ENCODE measurements at regions not wholly inside any gene's neighbourhood (a gene's known extent, or its start where the extent isn't known, plus 50 kb on each side); places are given as distances from the start of the nearest gene placed in this dataset.

DNA sequence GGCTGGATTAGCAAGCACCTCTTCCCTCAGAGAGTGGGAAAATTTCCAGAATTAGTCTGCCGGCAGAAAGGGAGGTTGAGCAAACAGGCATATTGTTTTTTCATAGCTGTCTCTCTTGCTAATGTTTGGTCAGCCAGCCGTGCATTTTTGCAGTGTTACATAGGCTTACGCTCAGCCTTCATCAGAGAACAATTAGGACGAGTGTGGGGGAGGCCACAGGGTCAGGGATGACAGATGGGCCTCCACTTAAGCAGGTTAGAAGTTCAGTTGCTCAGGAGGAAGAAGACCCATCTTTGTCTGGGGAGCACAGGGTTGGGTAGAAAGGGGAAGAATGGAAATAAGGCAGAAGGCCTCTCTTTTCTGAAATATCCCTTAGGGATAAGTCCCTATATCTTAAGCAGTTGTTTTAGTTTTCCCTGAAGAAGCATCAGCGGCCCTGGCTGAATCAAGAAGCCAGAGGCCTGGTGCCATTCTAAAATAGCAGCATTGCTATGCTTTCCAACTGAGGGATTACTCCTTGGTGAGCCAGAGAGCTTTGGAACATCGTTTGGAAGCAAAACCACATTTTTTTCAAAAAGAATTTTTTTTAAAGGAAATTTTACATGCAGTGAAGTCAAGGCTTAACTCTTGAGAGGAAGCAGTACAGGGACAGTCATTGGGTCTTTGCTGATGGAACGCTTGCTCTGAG, 118.8 kb downstream of the SMIM20 start:
- no TSS peak for BruUV-seq (replicated peaks)
- Histone ChIP-seq H3K4me3 (ENCODE audit: low read depth in 2 of 2, low read length in 2 of 2) (no peak overlapping the region), H3K27ac (ENCODE audit: low read length) (no peak overlapping the region), H3K4me1 (ENCODE audit: control insufficient read depth, insufficient read depth, low read length) (no peaks in the 10 kb centered on the region), H3K36me3 (ENCODE audit: control insufficient read depth, insufficient read depth, low read length) (no peaks in the 10 kb centered on the region), H3K27me3 (ENCODE audit: control insufficient read depth, insufficient read depth, low read length) (no peaks in the 10 kb centered on the region), H3K9me3 (ENCODE audit: control insufficient read depth, insufficient read depth, low read depth, low read length) (no peaks in the 10 kb centered on the region)
- POLR2A ChIA-PET = no interaction called here
- no peak for TF ChIP-seq TCF7L2 (IDR thresholded peaks at IDR 0.05; ENCODE audit: low read depth, low read length)
- no peak for TF ChIP-seq SIN3A (IDR thresholded peaks at IDR 0.05; ENCODE audit: borderline replicate concordance, insufficient read depth, low read depth, low read length)
- TF ChIP-seq, protein P1, sequence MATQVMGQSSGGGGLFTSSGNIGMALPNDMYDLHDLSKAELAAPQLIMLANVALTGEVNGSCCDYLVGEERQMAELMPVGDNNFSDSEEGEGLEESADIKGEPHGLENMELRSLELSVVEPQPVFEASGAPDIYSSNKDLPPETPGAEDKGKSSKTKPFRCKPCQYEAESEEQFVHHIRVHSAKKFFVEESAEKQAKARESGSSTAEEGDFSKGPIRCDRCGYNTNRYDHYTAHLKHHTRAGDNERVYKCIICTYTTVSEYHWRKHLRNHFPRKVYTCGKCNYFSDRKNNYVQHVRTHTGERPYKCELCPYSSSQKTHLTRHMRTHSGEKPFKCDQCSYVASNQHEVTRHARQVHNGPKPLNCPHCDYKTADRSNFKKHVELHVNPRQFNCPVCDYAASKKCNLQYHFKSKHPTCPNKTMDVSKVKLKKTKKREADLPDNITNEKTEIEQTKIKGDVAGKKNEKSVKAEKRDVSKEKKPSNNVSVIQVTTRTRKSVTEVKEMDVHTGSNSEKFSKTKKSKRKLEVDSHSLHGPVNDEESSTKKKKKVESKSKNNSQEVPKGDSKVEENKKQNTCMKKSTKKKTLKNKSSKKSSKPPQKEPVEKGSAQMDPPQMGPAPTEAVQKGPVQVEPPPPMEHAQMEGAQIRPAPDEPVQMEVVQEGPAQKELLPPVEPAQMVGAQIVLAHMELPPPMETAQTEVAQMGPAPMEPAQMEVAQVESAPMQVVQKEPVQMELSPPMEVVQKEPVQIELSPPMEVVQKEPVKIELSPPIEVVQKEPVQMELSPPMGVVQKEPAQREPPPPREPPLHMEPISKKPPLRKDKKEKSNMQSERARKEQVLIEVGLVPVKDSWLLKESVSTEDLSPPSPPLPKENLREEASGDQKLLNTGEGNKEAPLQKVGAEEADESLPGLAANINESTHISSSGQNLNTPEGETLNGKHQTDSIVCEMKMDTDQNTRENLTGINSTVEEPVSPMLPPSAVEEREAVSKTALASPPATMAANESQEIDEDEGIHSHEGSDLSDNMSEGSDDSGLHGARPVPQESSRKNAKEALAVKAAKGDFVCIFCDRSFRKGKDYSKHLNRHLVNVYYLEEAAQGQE (IDR thresholded peaks at IDR 0.05; ENCODE audit: insufficient read depth in 1 of 2, low read depth in 2 of 2, low read length in 1 of 2) = no peak
- no peak for TF ChIP-seq POLR2AphosphoS5 (IDR thresholded peaks at IDR 0.05; ENCODE audit: low read depth, low read length)
- TF ChIP-seq, protein P2, sequence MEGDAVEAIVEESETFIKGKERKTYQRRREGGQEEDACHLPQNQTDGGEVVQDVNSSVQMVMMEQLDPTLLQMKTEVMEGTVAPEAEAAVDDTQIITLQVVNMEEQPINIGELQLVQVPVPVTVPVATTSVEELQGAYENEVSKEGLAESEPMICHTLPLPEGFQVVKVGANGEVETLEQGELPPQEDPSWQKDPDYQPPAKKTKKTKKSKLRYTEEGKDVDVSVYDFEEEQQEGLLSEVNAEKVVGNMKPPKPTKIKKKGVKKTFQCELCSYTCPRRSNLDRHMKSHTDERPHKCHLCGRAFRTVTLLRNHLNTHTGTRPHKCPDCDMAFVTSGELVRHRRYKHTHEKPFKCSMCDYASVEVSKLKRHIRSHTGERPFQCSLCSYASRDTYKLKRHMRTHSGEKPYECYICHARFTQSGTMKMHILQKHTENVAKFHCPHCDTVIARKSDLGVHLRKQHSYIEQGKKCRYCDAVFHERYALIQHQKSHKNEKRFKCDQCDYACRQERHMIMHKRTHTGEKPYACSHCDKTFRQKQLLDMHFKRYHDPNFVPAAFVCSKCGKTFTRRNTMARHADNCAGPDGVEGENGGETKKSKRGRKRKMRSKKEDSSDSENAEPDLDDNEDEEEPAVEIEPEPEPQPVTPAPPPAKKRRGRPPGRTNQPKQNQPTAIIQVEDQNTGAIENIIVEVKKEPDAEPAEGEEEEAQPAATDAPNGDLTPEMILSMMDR (IDR thresholded peaks at IDR 0.05) = no peak
- in situ Hi-C loops (cut with HindIII; ENCODE audit: low pct_unique_long_range_greater_than_20kb, low sequenced_read_pairs) (no loop called here), intact Hi-C loops (cut with micrococcal nuclease; ENCODE audit: unreplicated experiment) (no loop called here)
- ATAC-seq = no peak
- CTCF ChIA-PET = no interaction called here
- no peak for DNase-seq (ENCODE audit: low read depth, low spot score)

DNA sequence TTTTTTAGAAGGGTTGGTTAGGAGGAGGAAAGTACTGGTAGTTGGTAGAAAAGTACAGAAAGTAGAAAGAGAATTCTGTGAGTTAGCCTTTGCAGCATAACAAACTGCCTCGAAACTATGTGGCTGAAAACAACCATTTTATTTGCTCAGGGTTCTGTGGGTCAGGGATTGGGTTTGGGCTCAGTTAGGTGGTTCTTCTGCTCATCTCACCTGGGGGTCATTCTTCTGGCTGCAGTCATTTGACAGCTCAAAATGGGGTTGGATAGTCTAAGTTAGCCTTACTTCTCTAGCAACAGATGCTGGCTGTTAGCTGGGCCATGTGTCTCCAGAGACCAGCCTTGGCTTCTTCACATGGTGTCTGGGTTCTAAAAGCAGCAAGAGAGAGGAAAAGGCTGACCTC, 119.4 kb downstream of the SMIM20 start:
- CTCF ChIA-PET = no interaction called here
- in situ Hi-C loops (cut with HindIII; ENCODE audit: low pct_unique_long_range_greater_than_20kb, low sequenced_read_pairs) (no loop called here), intact Hi-C loops (cut with micrococcal nuclease; ENCODE audit: unreplicated experiment) (no loop called here)
- BruUV-seq (replicated peaks) = no TSS peak
- TF ChIP-seq, protein P1 (IDR thresholded peaks at IDR 0.05; ENCODE audit: insufficient read depth in 1 of 2, low read depth in 2 of 2, low read length in 1 of 2) = no peak
- TF ChIP-seq TCF7L2 (IDR thresholded peaks at IDR 0.05; ENCODE audit: low read depth, low read length) (no peak), POLR2AphosphoS5 (IDR thresholded peaks at IDR 0.05; ENCODE audit: low read depth, low read length) (no peak), SIN3A (IDR thresholded peaks at IDR 0.05; ENCODE audit: borderline replicate concordance, insufficient read depth, low read depth, low read length) (no peak)
- TF ChIP-seq, protein P2 (IDR thresholded peaks at IDR 0.05) = no peak
- POLR2A ChIA-PET = no interaction called here
- H3K4me3 ChIP-seq (ENCODE audit: low read depth in 2 of 2, low read length in 2 of 2) = no peak overlapping the region
- H3K36me3 ChIP-seq (ENCODE audit: control insufficient read depth, insufficient read depth, low read length) = no peaks in the 10 kb centered on the region
- no peaks in the 10 kb centered on the region for H3K27me3 ChIP-seq (ENCODE audit: control insufficient read depth, insufficient read depth, low read length)
- no peak for DNase-seq (ENCODE audit: low read depth, low spot score)
- H3K27ac ChIP-seq (ENCODE audit: low read length) = no peak overlapping the region
- no peak for ATAC-seq
- H3K9me3 ChIP-seq (ENCODE audit: control insufficient read depth, insufficient read depth, low read depth, low read length) = no peaks in the 10 kb centered on the region
- no peaks in the 10 kb centered on the region for H3K4me1 ChIP-seq (ENCODE audit: control insufficient read depth, insufficient read depth, low read length)

Measured in Panc1 (cell line).